Breast epithelium (tissue), 3 donors: ENCODE measurements at regions not wholly inside any gene's neighbourhood (a gene's known extent, or its start where the extent isn't known, plus 50 kb on each side); places are given as distances from the start of the nearest gene placed in this dataset.

Source experiments
- CTCF ChIP-seq, 3 donors: fragments of 450-650 bp; IDR thresholded peaks; one replicate each; pipeline ENCODE4 v1.5.1; 2016 to 2017; ENCODE audit warnings: antibody characterized with exemption in 3 of 3, mild to moderate bottlenecking in 3 of 3, moderate library complexity in 3 of 3
- POLR2A ChIP-seq: fragments of 450-650 bp; IDR thresholded peaks from one replicate; pipeline ENCODE4 v1.6.1; 2016; ENCODE audit warnings: antibody characterized with exemption, mild to moderate bottlenecking, moderate library complexity
- POLR2AphosphoS5 ChIP-seq, 3 donors: sonication (generic); formaldehyde crosslinking; IDR thresholded peaks; one replicate each; pipeline ENCODE4 v1.6.1; 2017; ENCODE audit warnings: antibody characterized with exemption in 3 of 3

- TF ChIP-seq POLR2A = no peak
- no peak for TF ChIP-seq CTCF (IDR thresholded peaks at IDR 0.05)
- TF ChIP-seq POLR2AphosphoS5 (IDR thresholded peaks at IDR 0.05) = no peak
Measured at GRCh38 chr20:51275826-51276225, 252.9 kb upstream of the KCNG1 start.
